ENCODE measurements at regions not wholly inside any gene's neighbourhood (a gene's known extent, or its start where the extent isn't known, plus 50 kb on each side); places are given as distances from the start of the nearest gene placed in this dataset.

GRCh38 chr5:72646246-72646866 is 139.1 kb upstream of the ZNF366 start:
- 21% methylated on average over 2 of the region's 2 CpGs for WGBS (ENCODE audit: insufficient coverage, low coverage, missing lambda C conversion rate)
- ChIA-PET CTCF (ENCODE audit: low intra/inter-chr PET ratio) (no interaction called here), POLR2A (no interaction called here)
- FAIRE-seq (no peak), DNase-seq (ENCODE audit: extremely low read depth in 1 of 4, low spot score in 3 of 4) (no peak), ATAC-seq (no peak)
- in situ Hi-C loops (cut with MboI) (no loop called here), intact Hi-C loops (cut with micrococcal nuclease) (no loop called here)
- no peak overlapping the region for H3K4me3 ChIP-seq
- H3K4me2 ChIP-seq (ENCODE audit: insufficient read depth, low read length) = no peak overlapping the region
- H3K79me2 ChIP-seq (ENCODE audit: control insufficient read depth, insufficient read depth, low read length) = no peaks in the 10 kb centered on the region
- no peak overlapping the region for H3K9ac ChIP-seq (ENCODE audit: insufficient read depth in 1 of 2, low read depth in 2 of 2, low read length in 2 of 2)
- no peak overlapping the region for H2AFZ ChIP-seq (ENCODE audit: low read depth, low read length)
- H3K4me1 ChIP-seq (replicated peaks in 1 of 2; ENCODE audit: control insufficient read depth in 2 of 2, insufficient read depth in 2 of 2, low read length in 2 of 2) = peaks cover 3 to 12% of the 10 kb centered on the region in 2 experiments; a peak in 3 of 5 replicates
- no peaks in the 10 kb centered on the region for H3K27me3 ChIP-seq (ENCODE audit: control insufficient read depth in 2 of 2, insufficient read depth in 2 of 2, low read length in 2 of 2)
- no peak overlapping the region for H3K27ac ChIP-seq (ENCODE audit: extremely low read depth, low read depth, low read length)
- no peaks in the 10 kb centered on the region for H4K20me1 ChIP-seq (replicated peaks; ENCODE audit: control insufficient read depth, insufficient read depth, low read length)
- no peaks in the 10 kb centered on the region for H3K9me3 ChIP-seq (replicated peaks; ENCODE audit: control insufficient read depth, insufficient read depth, low read depth, low read length)
- no TSS peak for BruUV-seq (replicated peaks)
- no peaks in the 10 kb centered on the region for H3K36me3 ChIP-seq (ENCODE audit: control insufficient read depth, insufficient read depth, low read length)
- H3K9me1 ChIP-seq (ENCODE audit: control insufficient read depth, insufficient read depth, low read length) = no peaks in the 10 kb centered on the region
- TF ChIP-seq CBFA2T3 (IDR thresholded peaks at IDR 0.05) (no peak), THAP12 (CRISPR knock-in tag; IDR thresholded peaks at IDR 0.05) (no peak), MAFG (tag; conservative IDR thresholded peaks at IDR 0.05) (peak; percentile 45), CREM (IDR thresholded peaks at IDR 0.05; ENCODE audit: low read depth) (no peak), SUPT5H (IDR thresholded peaks at IDR 0.05) (no peak), MBD1 (CRISPR knock-in tag; IDR thresholded peaks at IDR 0.05) (no peak), ZNF316 (IDR thresholded peaks at IDR 0.05) (peak; percentile 72), IFI16 (CRISPR knock-in tag; IDR thresholded peaks at IDR 0.05) (no peak), CCNT2 (IDR thresholded peaks at IDR 0.05; ENCODE audit: borderline replicate concordance, extremely low read depth, insufficient read length, low read depth, low read length) (no peak), TEAD4 (IDR thresholded peaks at IDR 0.05; ENCODE audit: low read length) (no peak), TEAD4 (CRISPR knock-in tag; IDR thresholded peaks at IDR 0.05; ENCODE audit: borderline replicate concordance) (no peak), C11orf30 (IDR thresholded peaks at IDR 0.05; ENCODE audit: low read depth) (peak; percentile 53; the same call in 1 of the 2 replicates), HMBOX1 (IDR thresholded peaks at IDR 0.05) (no peak), RBM25 (IDR thresholded peaks at IDR 0.05; ENCODE audit: low read depth, low read length, severe bottlenecking) (peak; percentile 55), PBX2 (CRISPR knock-in tag; IDR thresholded peaks at IDR 0.05; ENCODE audit: low read depth) (no peak), PBX2 (tag; conservative IDR thresholded peaks at IDR 0.05; ENCODE audit: low read depth) (no peak)
